ENCODE measurements at regions not wholly inside any gene's neighbourhood (a gene's known extent, or its start where the extent isn't known, plus 50 kb on each side); places are given as distances from the start of the nearest gene placed in this dataset.

GRCh38 chr11:103544874-103545273, 435.6 kb downstream of the DYNC2H1 start:
- in situ Hi-C loops (cut with MboI): no loop called here
- no peaks in the 10 kb centered on the region for H3F3A ChIP-seq (ENCODE audit: insufficient read depth)
- no peak overlapping the region for H2AFZ ChIP-seq
- H3K27ac ChIP-seq: no peak overlapping the region
- H3K4me1 ChIP-seq (ENCODE audit: insufficient read depth): no peaks in the 10 kb centered on the region
- no peak for TF ChIP-seq EZH2 (IDR thresholded peaks at IDR 0.05; ENCODE audit: insufficient read depth, poor library complexity, severe bottlenecking)
- no peak for TF ChIP-seq EZH2phosphoT487 (IDR thresholded peaks at IDR 0.05; ENCODE audit: insufficient read depth, low read depth)
- H3K4me3 ChIP-seq: no peak overlapping the region
- H3K79me2 ChIP-seq (ENCODE audit: insufficient read depth): no peaks in the 10 kb centered on the region
- no peaks in the 10 kb centered on the region for H3K9me3 ChIP-seq (ENCODE audit: low read depth)
- DNase-seq: no peak
- no peaks in the 10 kb centered on the region for H3K27me3 ChIP-seq (replicated peaks; ENCODE audit: insufficient read depth)
- no peak overlapping the region for H3K4me2 ChIP-seq (ENCODE audit: unreplicated experiment)
- H3K36me3 ChIP-seq (ENCODE audit: low read depth): no peaks in the 10 kb centered on the region
- H3K9ac ChIP-seq: no peak overlapping the region
- no peaks in the 10 kb centered on the region for H3K9me2 ChIP-seq (ENCODE audit: insufficient read depth)
- WGBS, 2 experiments (ENCODE audit: low coverage in 1 of 2, low lambda C conversion rate in 2 of 2, missing lambda C conversion rate in 2 of 2): 86 to 87% methylated on average over 8 of the region's 8 CpGs
- no peaks in the 10 kb centered on the region for H4K20me1 ChIP-seq (ENCODE audit: insufficient read depth)

GRCh38 chr11:103545551-103545950, 436.3 kb downstream of the DYNC2H1 start:
- no peak for TF ChIP-seq EZH2 (IDR thresholded peaks at IDR 0.05; ENCODE audit: insufficient read depth, poor library complexity, severe bottlenecking)
- no peak for TF ChIP-seq EZH2phosphoT487 (IDR thresholded peaks at IDR 0.05; ENCODE audit: insufficient read depth, low read depth)
- in situ Hi-C loops (cut with MboI): no loop called here
- no peak overlapping the region for H3K27ac ChIP-seq

GRCh38 chr11:103546236-103546635, 437.0 kb downstream of the DYNC2H1 start:
- in situ Hi-C loops (cut with MboI): no loop called here
- WGBS, 2 experiments (ENCODE audit: low coverage in 1 of 2, low lambda C conversion rate in 2 of 2, missing lambda C conversion rate in 2 of 2): 63 to 70% methylated on average over 2 of the region's 2 CpGs
- DNase-seq: peak; percentile 29

More at GRCh38 chr11:103545551-103545950, 436.3 kb downstream of the DYNC2H1 start:
- no peaks in the 10 kb centered on the region for H4K20me1 ChIP-seq (ENCODE audit: insufficient read depth)
- H3K9me2 ChIP-seq (ENCODE audit: insufficient read depth): no peaks in the 10 kb centered on the region
- H3K4me1 ChIP-seq (ENCODE audit: insufficient read depth): no peaks in the 10 kb centered on the region
- DNase-seq: no peak
- H3K27me3 ChIP-seq (replicated peaks; ENCODE audit: insufficient read depth): no peaks in the 10 kb centered on the region
- no peak overlapping the region for H2AFZ ChIP-seq
- no peak overlapping the region for H3K4me3 ChIP-seq
- no peak overlapping the region for H3K9ac ChIP-seq
- H3K36me3 ChIP-seq (ENCODE audit: low read depth): no peaks in the 10 kb centered on the region
- H3K79me2 ChIP-seq (ENCODE audit: insufficient read depth): no peaks in the 10 kb centered on the region
- no peaks in the 10 kb centered on the region for H3K9me3 ChIP-seq (ENCODE audit: low read depth)
- no peak overlapping the region for H3K4me2 ChIP-seq (ENCODE audit: unreplicated experiment)
- H3F3A ChIP-seq (ENCODE audit: insufficient read depth): no peaks in the 10 kb centered on the region

GRCh38 chr11:103547024-103547423, 437.8 kb downstream of the DYNC2H1 start:
- Histone ChIP-seq H3K4me1 (ENCODE audit: insufficient read depth) (no peaks in the 10 kb centered on the region), H3K79me2 (ENCODE audit: insufficient read depth) (no peaks in the 10 kb centered on the region), H2AFZ (no peak overlapping the region), H3K27me3 (replicated peaks; ENCODE audit: insufficient read depth) (no peaks in the 10 kb centered on the region), H3K36me3 (ENCODE audit: low read depth) (no peaks in the 10 kb centered on the region), H3F3A (ENCODE audit: insufficient read depth) (no peaks in the 10 kb centered on the region), H4K20me1 (ENCODE audit: insufficient read depth) (no peaks in the 10 kb centered on the region), H3K9me3 (ENCODE audit: low read depth) (no peaks in the 10 kb centered on the region), H3K9ac (no peak overlapping the region), H3K9me2 (ENCODE audit: insufficient read depth) (no peaks in the 10 kb centered on the region), H3K27ac (no peak overlapping the region), H3K4me2 (ENCODE audit: unreplicated experiment) (no peak overlapping the region), H3K4me3 (no peak overlapping the region)
- WGBS, 2 experiments (ENCODE audit: low coverage in 1 of 2, low lambda C conversion rate in 2 of 2, missing lambda C conversion rate in 2 of 2): 70 to 73% methylated on average over 2 of the region's 2 CpGs
- in situ Hi-C loops (cut with MboI): no loop called here
- TF ChIP-seq EZH2phosphoT487 (IDR thresholded peaks at IDR 0.05; ENCODE audit: insufficient read depth, low read depth): no peak
- no peak for DNase-seq

More at GRCh38 chr11:103546236-103546635, 437.0 kb downstream of the DYNC2H1 start:
- no peaks in the 10 kb centered on the region for H3K9me3 ChIP-seq (ENCODE audit: low read depth)
- H3K36me3 ChIP-seq (ENCODE audit: low read depth): no peaks in the 10 kb centered on the region
- H3K27me3 ChIP-seq (replicated peaks; ENCODE audit: insufficient read depth): no peaks in the 10 kb centered on the region
- no peak overlapping the region for H3K9ac ChIP-seq
- H3F3A ChIP-seq (ENCODE audit: insufficient read depth): no peaks in the 10 kb centered on the region
- no peak overlapping the region for H3K4me2 ChIP-seq (ENCODE audit: unreplicated experiment)
- H4K20me1 ChIP-seq (ENCODE audit: insufficient read depth): no peaks in the 10 kb centered on the region
- no peaks in the 10 kb centered on the region for H3K9me2 ChIP-seq (ENCODE audit: insufficient read depth)
- no peak overlapping the region for H2AFZ ChIP-seq
- no peak overlapping the region for H3K27ac ChIP-seq
- H3K79me2 ChIP-seq (ENCODE audit: insufficient read depth): no peaks in the 10 kb centered on the region
- TF ChIP-seq EZH2 (IDR thresholded peaks at IDR 0.05; ENCODE audit: insufficient read depth, poor library complexity, severe bottlenecking): no peak
- no peak for TF ChIP-seq EZH2phosphoT487 (IDR thresholded peaks at IDR 0.05; ENCODE audit: insufficient read depth, low read depth)
- no peaks in the 10 kb centered on the region for H3K4me1 ChIP-seq (ENCODE audit: insufficient read depth)
- no peak overlapping the region for H3K4me3 ChIP-seq

GRCh38 chr11:103547691-103548090, 438.5 kb downstream of the DYNC2H1 start:
- DNase-seq: no peak
- H3K9ac ChIP-seq: no peak overlapping the region
- WGBS, 2 experiments (ENCODE audit: low coverage in 1 of 2, low lambda C conversion rate in 2 of 2, missing lambda C conversion rate in 2 of 2): 79 to 83% methylated on average over 5 of the region's 5 CpGs
- in situ Hi-C loops (cut with MboI): no loop called here
- no peak overlapping the region for H2AFZ ChIP-seq
- no peak overlapping the region for H3K27ac ChIP-seq
- H3K4me2 ChIP-seq (ENCODE audit: unreplicated experiment): no peak overlapping the region
- no peaks in the 10 kb centered on the region for H4K20me1 ChIP-seq (ENCODE audit: insufficient read depth)
- H3F3A ChIP-seq (ENCODE audit: insufficient read depth): no peaks in the 10 kb centered on the region
- H3K36me3 ChIP-seq (ENCODE audit: low read depth): no peaks in the 10 kb centered on the region
- no peaks in the 10 kb centered on the region for H3K4me1 ChIP-seq (ENCODE audit: insufficient read depth)
- TF ChIP-seq EZH2phosphoT487 (IDR thresholded peaks at IDR 0.05; ENCODE audit: insufficient read depth, low read depth): no peak
- no peak for TF ChIP-seq EZH2 (IDR thresholded peaks at IDR 0.05; ENCODE audit: insufficient read depth, poor library complexity, severe bottlenecking)
- no peak overlapping the region for H3K4me3 ChIP-seq
- H3K27me3 ChIP-seq (replicated peaks; ENCODE audit: insufficient read depth): no peaks in the 10 kb centered on the region
- H3K9me2 ChIP-seq (ENCODE audit: insufficient read depth): no peaks in the 10 kb centered on the region
- H3K79me2 ChIP-seq (ENCODE audit: insufficient read depth): no peaks in the 10 kb centered on the region
- no peaks in the 10 kb centered on the region for H3K9me3 ChIP-seq (ENCODE audit: low read depth)

Data from GM23248 (cell line).